ENCODE measurements at regions not wholly inside any gene's neighbourhood (a gene's known extent, or its start where the extent isn't known, plus 50 kb on each side); places are given as distances from the start of the nearest gene placed in this dataset.

DNA sequence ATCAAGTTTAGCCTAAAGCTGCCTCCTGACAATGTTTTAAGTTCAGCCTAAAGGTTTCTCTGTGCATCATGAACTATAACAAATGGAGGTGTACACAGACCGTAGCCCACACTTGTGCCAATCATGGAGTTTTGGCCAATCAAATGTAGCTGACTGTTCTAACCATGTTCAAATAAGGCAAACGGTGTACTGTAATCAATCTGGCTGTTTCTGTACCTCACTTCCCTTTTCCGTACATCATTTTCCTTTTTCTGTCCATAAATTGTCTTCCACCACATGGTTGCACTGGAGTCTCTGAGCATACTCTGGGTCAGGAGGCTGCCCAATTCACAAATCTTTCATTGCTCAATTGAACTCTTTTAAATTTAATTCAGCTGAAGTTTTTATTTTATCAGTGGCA is 132.2 kb upstream of the UST start:
- H3K36me3 Mint-ChIP-seq: no peaks in the 10 kb centered on the region
- intact Hi-C loops (cut with micrococcal nuclease): no loop called here
- peaks cover 32 to 73% of the 10 kb centered on the region in 2 donors for H3K27me3 Mint-ChIP-seq (ENCODE audit: low read depth in 2 of 2)
- no peak for ATAC-seq
- no peaks in the 10 kb centered on the region for H3K9me3 ChIP-seq (ENCODE audit: control insufficient read depth, insufficient read depth, low read length)
- H3K27ac ChIP-seq (ENCODE audit: low read length): no peak overlapping the region
- H3K4me1 Mint-ChIP-seq: peaks cover 6 to 13% of the 10 kb centered on the region in 2 donors
- peaks cover 6% of the 10 kb centered on the region for H3K4me1 ChIP-seq (ENCODE audit: control insufficient read depth, insufficient read depth, low read length)
- whole genome bisulfite sequencing (ENCODE audit: insufficient coverage): 85% methylated on average over 3 of the region's 3 CpGs
- H3K27ac Mint-ChIP-seq: no peak overlapping the region
- peaks cover 3% of the 10 kb centered on the region for H3K27me3 ChIP-seq (ENCODE audit: control insufficient read depth, insufficient read depth, low read length)
- H3K4me3 Mint-ChIP-seq: no peak overlapping the region
- no peaks in the 10 kb centered on the region for H3K9me3 Mint-ChIP-seq
- TF ChIP-seq, protein P1, sequence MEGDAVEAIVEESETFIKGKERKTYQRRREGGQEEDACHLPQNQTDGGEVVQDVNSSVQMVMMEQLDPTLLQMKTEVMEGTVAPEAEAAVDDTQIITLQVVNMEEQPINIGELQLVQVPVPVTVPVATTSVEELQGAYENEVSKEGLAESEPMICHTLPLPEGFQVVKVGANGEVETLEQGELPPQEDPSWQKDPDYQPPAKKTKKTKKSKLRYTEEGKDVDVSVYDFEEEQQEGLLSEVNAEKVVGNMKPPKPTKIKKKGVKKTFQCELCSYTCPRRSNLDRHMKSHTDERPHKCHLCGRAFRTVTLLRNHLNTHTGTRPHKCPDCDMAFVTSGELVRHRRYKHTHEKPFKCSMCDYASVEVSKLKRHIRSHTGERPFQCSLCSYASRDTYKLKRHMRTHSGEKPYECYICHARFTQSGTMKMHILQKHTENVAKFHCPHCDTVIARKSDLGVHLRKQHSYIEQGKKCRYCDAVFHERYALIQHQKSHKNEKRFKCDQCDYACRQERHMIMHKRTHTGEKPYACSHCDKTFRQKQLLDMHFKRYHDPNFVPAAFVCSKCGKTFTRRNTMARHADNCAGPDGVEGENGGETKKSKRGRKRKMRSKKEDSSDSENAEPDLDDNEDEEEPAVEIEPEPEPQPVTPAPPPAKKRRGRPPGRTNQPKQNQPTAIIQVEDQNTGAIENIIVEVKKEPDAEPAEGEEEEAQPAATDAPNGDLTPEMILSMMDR (IDR thresholded peaks at IDR 0.05): no peak
- H3K4me3 ChIP-seq (ENCODE audit: low read length): no peak overlapping the region
- no peaks in the 10 kb centered on the region for H3K36me3 ChIP-seq (ENCODE audit: control insufficient read depth, insufficient read depth, low read length)
- no peak for DNase-seq

DNA sequence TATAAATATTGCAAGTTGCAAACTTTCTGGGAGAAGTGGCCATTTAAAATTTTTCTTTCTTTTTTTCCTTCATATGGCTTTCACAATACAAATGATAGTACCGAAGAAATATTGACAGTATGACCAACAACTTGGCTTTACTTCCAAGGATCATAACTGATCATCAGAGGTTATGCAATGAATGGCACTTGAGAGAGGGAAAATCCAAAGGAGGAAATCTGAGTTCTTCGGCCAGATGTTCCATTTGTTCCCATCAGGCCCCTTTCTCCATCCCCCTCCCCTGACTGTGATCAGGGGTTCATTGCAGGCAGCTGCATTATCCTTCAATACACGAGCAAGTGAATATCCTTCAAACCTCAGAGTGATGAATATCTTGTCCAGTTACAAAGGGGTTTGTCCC is 130.0 kb upstream of the UST start:
- no peak overlapping the region for H3K27ac ChIP-seq (ENCODE audit: low read length)
- WGBS (ENCODE audit: insufficient coverage): 75% methylated on average over 2 of the region's 3 CpGs
- Mint-ChIP-seq H3K9me3 (no peaks in the 10 kb centered on the region), H3K27me3 (ENCODE audit: low read depth in 2 of 2) (peaks cover 31 to 65% of the 10 kb centered on the region in 2 donors), H3K4me1 (peaks cover 6 to 13% of the 10 kb centered on the region in 2 donors), H3K27ac (no peak overlapping the region), H3K36me3 (no peaks in the 10 kb centered on the region), H3K4me3 (no peak overlapping the region)
- DNase-seq (no peak), ATAC-seq (no peak)
- intact Hi-C loops (cut with micrococcal nuclease): no loop called here
- H3K4me3 ChIP-seq (ENCODE audit: low read length): no peak overlapping the region
- TF ChIP-seq, protein P1 (IDR thresholded peaks at IDR 0.05): no peak
- no peaks in the 10 kb centered on the region for H3K9me3 ChIP-seq (ENCODE audit: control insufficient read depth, insufficient read depth, low read length)
- peaks cover 3% of the 10 kb centered on the region for H3K27me3 ChIP-seq (ENCODE audit: control insufficient read depth, insufficient read depth, low read length)
- H3K36me3 ChIP-seq (ENCODE audit: control insufficient read depth, insufficient read depth, low read length): no peaks in the 10 kb centered on the region
- peaks cover 6% of the 10 kb centered on the region for H3K4me1 ChIP-seq (ENCODE audit: control insufficient read depth, insufficient read depth, low read length)

DNA sequence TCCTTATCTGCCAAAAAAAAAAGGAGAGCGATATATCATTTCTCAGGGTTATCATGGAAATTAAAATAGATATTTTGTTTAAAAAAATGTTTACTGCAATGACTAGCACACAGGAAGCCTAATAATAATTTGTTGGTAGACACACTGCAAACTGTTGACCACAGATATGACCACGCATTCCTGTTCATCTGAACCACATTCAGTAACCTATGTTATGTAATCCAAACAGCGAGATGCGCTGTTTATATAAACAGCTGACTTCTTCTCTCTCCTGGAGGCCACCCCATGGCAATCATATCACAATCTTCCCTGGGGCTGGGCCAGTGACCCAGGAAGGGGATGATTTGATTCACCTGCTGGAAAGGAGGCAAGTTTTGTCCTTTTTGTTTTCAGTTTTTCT is 129.3 kb upstream of the UST start:
- Histone ChIP-seq H3K36me3 (ENCODE audit: control insufficient read depth, insufficient read depth, low read length) (no peaks in the 10 kb centered on the region), H3K4me3 (ENCODE audit: low read length) (no peak overlapping the region), H3K27ac (ENCODE audit: low read length) (no peak overlapping the region), H3K27me3 (ENCODE audit: control insufficient read depth, insufficient read depth, low read length) (peaks cover 3% of the 10 kb centered on the region), H3K9me3 (ENCODE audit: control insufficient read depth, insufficient read depth, low read length) (no peaks in the 10 kb centered on the region), H3K4me1 (ENCODE audit: control insufficient read depth, insufficient read depth, low read length) (peaks cover 6% of the 10 kb centered on the region)
- Mint-ChIP-seq H3K27me3 (ENCODE audit: low read depth in 2 of 2) (peaks cover 31 to 59% of the 10 kb centered on the region in 2 donors), H3K36me3 (no peaks in the 10 kb centered on the region), H3K27ac (no peak overlapping the region), H3K4me3 (no peak overlapping the region), H3K9me3 (no peaks in the 10 kb centered on the region), H3K4me1 (peaks cover 6 to 13% of the 10 kb centered on the region in 2 donors)
- ATAC-seq (peak in 1 of 3 donors; percentile 67), DNase-seq (no peak)
- intact Hi-C loops (cut with micrococcal nuclease): no loop called here
- WGBS (ENCODE audit: insufficient coverage): 55% methylated on average over 4 of the region's 4 CpGs
- TF ChIP-seq, protein P1 (IDR thresholded peaks at IDR 0.05): no peak

DNA sequence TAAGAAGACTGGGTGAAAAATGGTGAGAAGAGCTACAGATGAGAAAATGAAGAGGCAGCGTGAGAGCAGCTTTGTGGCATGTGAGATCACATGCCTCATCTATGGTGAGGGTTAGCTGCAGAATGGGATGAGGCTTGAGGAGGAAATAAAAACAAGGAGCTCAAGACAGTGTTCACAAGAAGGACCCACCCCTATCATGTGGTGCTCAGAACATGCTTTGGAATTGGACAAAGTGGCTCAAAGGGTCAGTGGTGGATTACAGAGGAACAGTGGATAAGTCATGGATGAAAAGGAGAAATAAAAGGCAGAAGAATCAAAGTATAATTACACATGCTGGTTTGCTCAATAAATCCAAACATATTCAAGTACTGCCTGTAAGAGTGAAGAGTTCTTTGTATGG is 126.9 kb upstream of the UST start:
- peaks cover 6% of the 10 kb centered on the region for H3K4me1 ChIP-seq (ENCODE audit: control insufficient read depth, insufficient read depth, low read length)
- 100% methylated on average over 1 of the region's 1 CpG for WGBS (ENCODE audit: insufficient coverage)
- no peak overlapping the region for H3K4me3 ChIP-seq (ENCODE audit: low read length)
- TF ChIP-seq, protein P1 (IDR thresholded peaks at IDR 0.05): no peak
- no peaks in the 10 kb centered on the region for H3K9me3 ChIP-seq (ENCODE audit: control insufficient read depth, insufficient read depth, low read length)
- DNase-seq (no peak), ATAC-seq (no peak)
- Mint-ChIP-seq H3K27me3 (ENCODE audit: low read depth in 2 of 2) (peaks cover 36 to 58% of the 10 kb centered on the region in 2 donors), H3K9me3 (no peaks in the 10 kb centered on the region), H3K4me3 (no peak overlapping the region), H3K36me3 (no peaks in the 10 kb centered on the region), H3K27ac (no peak overlapping the region), H3K4me1 (peaks cover 6 to 13% of the 10 kb centered on the region in 2 donors)
- no peaks in the 10 kb centered on the region for H3K36me3 ChIP-seq (ENCODE audit: control insufficient read depth, insufficient read depth, low read length)
- H3K27ac ChIP-seq (ENCODE audit: low read length): no peak overlapping the region
- H3K27me3 ChIP-seq (ENCODE audit: control insufficient read depth, insufficient read depth, low read length): peaks cover 3% of the 10 kb centered on the region
- intact Hi-C loops (cut with micrococcal nuclease): no loop called here

Data from natural killer cell (primary cell).